IMR-90 (cell line): ENCODE measurements at regions not wholly inside any gene's neighbourhood (a gene's known extent, or its start where the extent isn't known, plus 50 kb on each side); places are given as distances from the start of the nearest gene placed in this dataset.

Experiments
- ATAC-seq: fragments of 200-7000 bp; cut with Tn5 transposase; 2 replicates; pipeline ENCODE4 v1.9.1; 2020; ENCODE audit warnings: low read depth, mild to moderate bottlenecking, moderate library complexity
- BruUV-seq: library from RNA; stranded (reverse); fragments of 400-500 nt; replicated peaks from 2 replicates; lab custom pipeline; 2021; lab: Mats Ljungman, UMichigan
- CTCF ChIA-PET: fragments of 300-600 bp; formaldehyde crosslinking; extraction: SDS; loops from one replicate; lab custom pipeline; 2021; ENCODE audit warnings: antibody characterized with exemption; lab: Yijun Ruan, JAX
- POLR2A ChIA-PET: fragments of 300-600 bp; sonication (Branson Sonifier 250); formaldehyde crosslinking; loops from one replicate; lab custom pipeline; 2022; ENCODE audit warnings: antibody characterized with exemption; ENCODE audit not compliant: unreplicated experiment; lab: Charles Lee
- DNase-seq: peaks from one replicate; pipeline ENCODE4 v3.0.0; 2013
- H2AFZ ChIP-seq: replicated peaks from 2 replicates; pipeline ENCODE3; 2013; ENCODE audit warnings: low read length, mild to moderate bottlenecking; ENCODE audit not compliant: poor library complexity
- H2AK5ac ChIP-seq: 2 replicates; pipeline ENCODE4 v1.6.1; 2013; ENCODE audit warnings: low read depth, low read length, inconsistent platforms
- H2AK9ac ChIP-seq: replicated peaks from 2 replicates; pipeline ENCODE3; 2013; ENCODE audit warnings: mild to moderate bottlenecking, low read depth, low read length, moderate library complexity; ENCODE audit not compliant: poor library complexity
- H2BK120ac ChIP-seq: 2 replicates; pipeline ENCODE4 v1.6.1; 2013; ENCODE audit warnings: low read depth, low read length, inconsistent platforms
- H2BK15ac ChIP-seq: 3 replicates; pipeline ENCODE4 v1.6.1; 2013; ENCODE audit warnings: low read depth, low read length, inconsistent platforms
- H2BK20ac ChIP-seq: 2 replicates; pipeline ENCODE4 v1.6.1; 2013; ENCODE audit warnings: low read depth, mild to moderate bottlenecking, inconsistent platforms, low read length, moderate library complexity
- H2BK5ac ChIP-seq: 2 replicates; pipeline ENCODE4 v1.6.1; 2013; ENCODE audit warnings: mild to moderate bottlenecking, low read depth, low read length, inconsistent platforms; ENCODE audit not compliant: poor library complexity, severe bottlenecking
- H3K14ac ChIP-seq: replicated peaks from 2 replicates; pipeline ENCODE4 v1.6.1; 2013; ENCODE audit warnings: low read depth, low read length, inconsistent platforms
- H3K18ac ChIP-seq: 2 replicates; pipeline ENCODE4 v1.6.1; 2013; ENCODE audit warnings: low read depth, low read length, control low read depth
- H3K23ac ChIP-seq: 2 replicates; pipeline ENCODE4 v1.6.1; 2013; ENCODE audit warnings: low read depth, low read length, inconsistent platforms
- H3K27ac ChIP-seq: 2 replicates; pipeline ENCODE4 v1.5.1; 2013; ENCODE audit warnings: mild to moderate bottlenecking, control low read depth, low read length; ENCODE audit not compliant: insufficient read depth
- H3K27me3 ChIP-seq: 2 replicates; pipeline ENCODE4 v1.6.1; 2013; ENCODE audit warnings: low read length; ENCODE audit not compliant: control insufficient read depth, insufficient read depth
- H3K36me3 ChIP-seq: 2 replicates; pipeline ENCODE4 v1.6.1; 2013; ENCODE audit warnings: low read length, mixed read lengths; ENCODE audit not compliant: control insufficient read depth, insufficient read depth
- H3K4ac ChIP-seq: 2 replicates; pipeline ENCODE4 v1.6.1; 2013; ENCODE audit warnings: low read depth, low read length, inconsistent platforms
- H3K4me1 ChIP-seq: 2 replicates; pipeline ENCODE4 v1.6.1; 2013; ENCODE audit warnings: low read length, mixed read lengths; ENCODE audit not compliant: control insufficient read depth, insufficient read depth
- H3K4me2 ChIP-seq: 2 replicates; pipeline ENCODE4 v1.6.1; 2013; ENCODE audit warnings: low read depth, mild to moderate bottlenecking, control low read depth, low read length, moderate library complexity
- H3K4me3 ChIP-seq: 2 replicates; pipeline ENCODE4 v1.5.1; 2013; ENCODE audit warnings: low read depth, mild to moderate bottlenecking, control low read depth, low read length, moderate library complexity; ENCODE audit not compliant: insufficient read depth
- H3K56ac ChIP-seq: 2 replicates; pipeline ENCODE4 v1.6.1; 2013; ENCODE audit warnings: low read length, inconsistent platforms; ENCODE audit not compliant: insufficient read depth; ENCODE audit errors: extremely low read depth
- H3K79me1 ChIP-seq, 2 experiments: 2 replicates each; pipeline ENCODE4 v1.6.1; 2013; ENCODE audit warnings: low read length in 2 of 2, inconsistent platforms in 1 of 2, low read depth in 1 of 2
- H3K9ac ChIP-seq: 2 replicates; pipeline ENCODE4 v1.6.1; 2013; ENCODE audit warnings: low read depth, low read length, control low read depth
- H3K9me1 ChIP-seq: 2 replicates; pipeline ENCODE4 v1.6.1; 2013; ENCODE audit warnings: low read length, inconsistent platforms; ENCODE audit not compliant: insufficient read depth
- H3K9me3 ChIP-seq: 2 replicates; pipeline ENCODE4 v1.6.1; 2013; ENCODE audit warnings: low read length; ENCODE audit not compliant: control insufficient read depth, insufficient read depth
- H4K20me1 ChIP-seq: 2 replicates; pipeline ENCODE4 v1.6.1; 2013; ENCODE audit warnings: low read length, inconsistent platforms; ENCODE audit not compliant: insufficient read depth
- H4K5ac ChIP-seq: 2 replicates; pipeline ENCODE4 v1.6.1; 2013; ENCODE audit warnings: mild to moderate bottlenecking, low read depth, low read length, control low read depth
- H4K8ac ChIP-seq, 2 experiments: 2 replicates each; pipeline ENCODE4 v1.6.1; 2013; ENCODE audit warnings: low read depth in 2 of 2, low read length in 2 of 2, control low read depth in 1 of 2, inconsistent platforms in 1 of 2
- H4K91ac ChIP-seq: 2 replicates; pipeline ENCODE4 v1.6.1; 2013; ENCODE audit warnings: low read depth, low read length, inconsistent platforms; ENCODE audit not compliant: insufficient read depth
- BHLHE40 ChIP-seq: fragments of 150-350 bp; IDR thresholded peaks from 2 replicates; pipeline ENCODE4 v1.6.1; 2016; ENCODE audit warnings: mild to moderate bottlenecking, low read depth, low read length
- CHD1 ChIP-seq: IDR thresholded peaks from 2 replicates; pipeline ENCODE4 v1.6.1; 2012; ENCODE audit warnings: low read depth, low read length, improper control_type of control experiment
- MAZ ChIP-seq: IDR thresholded peaks from 2 replicates; pipeline ENCODE4 v1.6.1; 2012; ENCODE audit warnings: low read depth, mild to moderate bottlenecking, low read length, improper control_type of control experiment, moderate library complexity, borderline replicate concordance
- MXI1 ChIP-seq: IDR thresholded peaks from 2 replicates; pipeline ENCODE4 v1.6.1; 2012; ENCODE audit warnings: low read depth, mild to moderate bottlenecking, low read length, moderate library complexity, borderline replicate concordance
- SMC3 ChIP-seq: fragments of 150-350 bp; IDR thresholded peaks from 2 replicates; pipeline ENCODE4 v1.6.1; 2016; ENCODE audit warnings: low read depth, mild to moderate bottlenecking, antibody characterized with exemption, low read length, moderate library complexity
- WGBS, 2 experiments: methylation state at CpG; one replicate each; pipeline versions ENCODE4 v1.1.5 to v1.1.7; 2013; ENCODE audit warnings: missing lambda C conversion rate in 2 of 2; ENCODE audit not compliant: insufficient read length in 1 of 2; ENCODE audit errors: extremely low coverage in 2 of 2; 5-methylcytosine and 5-hydroxymethylcytosine counted together
- dilution Hi-C: fragments of 300-500 bp; cut with HindIII; formaldehyde crosslinking; loops from one replicate; pipeline ENCODE4 v1.14.3; 2018; ENCODE audit warnings: low sequenced_read_pairs; ENCODE audit not compliant: unreplicated experiment
- in situ Hi-C: fragments of 300-500 bp; cut with MboI; formaldehyde crosslinking; loops from 3 replicates; pipeline ENCODE4 v1.14.3; 2019; ENCODE audit warnings: low sequenced_read_pairs, inconsistent platforms, mixed read lengths
- intact Hi-C: fragments of 100-400 bp; cut with micrococcal nuclease; formaldehyde crosslinking; loops from 2 replicates; pipeline ENCODE4 v1.10.0; 2022

- Histone ChIP-seq H2BK5ac (no peak overlapping the region), H3K18ac (no peak overlapping the region), H3K27ac (no peak overlapping the region), H3K27me3 (peaks cover 5% of the 10 kb centered on the region; the same call in 1 of the 2 replicates), H3K4ac (no peak overlapping the region), H3K56ac (no peak overlapping the region), H3K23ac (no peak overlapping the region), H3K4me1 (peaks cover 3% of the 10 kb centered on the region; the same call in 1 of the 2 replicates), H2BK20ac (no peak overlapping the region), H2BK15ac (no peak overlapping the region), H2AFZ (no peak overlapping the region), H4K91ac (no peak overlapping the region), H2AK9ac (no peak overlapping the region), H3K79me1 (no peaks in the 10 kb centered on the region), H3K4me2 (no peak overlapping the region), H4K20me1 (no peaks in the 10 kb centered on the region), H3K36me3 (no peaks in the 10 kb centered on the region), H4K8ac (no peak overlapping the region), H3K14ac (no peak overlapping the region), H3K9ac (no peak overlapping the region), H3K4me3 (no peak overlapping the region), H2BK120ac (no peak overlapping the region), H4K5ac (no peak overlapping the region), H2AK5ac (no peak overlapping the region), H3K9me1 (no peaks in the 10 kb centered on the region), H3K9me3 (no peaks in the 10 kb centered on the region)
- no peak for TF ChIP-seq MXI1
- TF ChIP-seq MAZ, result no peak
- no peak for TF ChIP-seq BHLHE40
- no peak for TF ChIP-seq CHD1
- no peak for TF ChIP-seq SMC3
- ChIA-PET CTCF (no interaction called here), POLR2A (no interaction called here)
- BruUV-seq, result no TSS peak
- in situ Hi-C loops (no loop called here), intact Hi-C loops (no loop called here), dilution Hi-C loops (no loop called here)
- ATAC-seq (no peak), DNase-seq (no peak)
- WGBS, 2 experiments, result no CpG with 5 or more reads among the region's 2 CpGs
Measured at GRCh38 chr1:231104917-231105316, 56.9 kb upstream of the TRIM67 start.
